Ecto neural progenitor cell (in vitro differentiated cells): ENCODE measurements at regions not wholly inside any gene's neighbourhood (a gene's known extent, or its start where the extent isn't known, plus 50 kb on each side); places are given as distances from the start of the nearest gene placed in this dataset.

Experiments used
- DNase-seq: peaks from one replicate; pipeline ENCODE4 v3.0.0-alpha.2; 2018; ENCODE audit warnings: low spot score

GRCh38 chr13:34816908-34817665 lies 125.0 kb upstream of the NBEA start:
- no peak for DNase-seq

- DNase-seq: no peak
These were observed 119.4 kb upstream of the NBEA start for GRCh38 chr13:34822650-34823049.

DNA sequence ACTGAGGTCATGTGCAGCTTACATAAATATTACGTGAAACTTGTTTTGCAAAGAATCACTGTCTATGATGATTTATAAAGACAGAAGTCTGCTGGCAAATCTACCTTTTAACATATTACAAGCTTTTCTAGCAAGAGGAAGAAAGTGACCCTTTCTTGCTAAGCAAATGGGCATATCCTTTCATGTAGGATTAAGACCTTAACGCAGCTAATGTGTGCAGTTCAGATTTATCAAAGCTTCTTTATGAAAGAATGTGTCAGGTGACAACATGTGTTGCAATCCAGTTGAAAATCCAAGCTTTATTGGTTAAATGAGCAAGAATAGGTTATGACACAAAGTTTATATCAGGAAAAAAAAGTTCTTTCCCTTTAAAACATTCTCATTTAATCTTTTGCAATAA lies 115.6 kb upstream of the NBEA start:
- no peak for DNase-seq

DNA sequence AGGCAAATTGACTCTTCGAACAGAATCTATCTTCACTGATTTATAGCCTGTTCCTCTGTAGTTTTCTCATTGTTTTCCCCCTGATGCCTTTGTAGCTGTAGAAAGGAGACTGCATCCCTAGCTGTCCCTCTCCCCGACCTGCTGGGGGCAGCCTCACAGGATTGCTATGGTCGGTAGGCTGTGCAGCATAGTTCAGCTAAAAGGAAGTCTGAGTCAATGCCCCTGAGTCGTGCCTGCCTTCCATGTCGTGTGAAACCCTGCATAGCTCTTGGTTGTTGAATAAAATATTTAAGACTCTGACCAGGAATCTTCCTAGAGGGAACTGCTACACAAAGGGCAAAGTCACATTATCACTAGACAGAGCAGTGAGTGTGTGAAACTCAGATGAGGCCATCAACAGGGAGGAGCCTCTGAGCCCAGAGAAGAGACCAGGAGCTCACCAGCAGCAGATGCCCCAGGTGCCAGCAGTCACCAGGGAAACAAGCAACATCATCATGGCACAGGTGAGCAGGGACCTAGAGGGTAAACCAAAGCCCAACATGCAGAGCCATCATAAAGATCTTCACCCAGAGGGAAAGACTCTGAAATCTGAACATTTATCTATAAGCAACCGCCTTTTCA lies 108.4 kb upstream of the NBEA start:
- DNase-seq: no peak

GRCh38 chr13:34842466-34842865 lies 99.6 kb upstream of the NBEA start:
- DNase-seq: no peak

DNA sequence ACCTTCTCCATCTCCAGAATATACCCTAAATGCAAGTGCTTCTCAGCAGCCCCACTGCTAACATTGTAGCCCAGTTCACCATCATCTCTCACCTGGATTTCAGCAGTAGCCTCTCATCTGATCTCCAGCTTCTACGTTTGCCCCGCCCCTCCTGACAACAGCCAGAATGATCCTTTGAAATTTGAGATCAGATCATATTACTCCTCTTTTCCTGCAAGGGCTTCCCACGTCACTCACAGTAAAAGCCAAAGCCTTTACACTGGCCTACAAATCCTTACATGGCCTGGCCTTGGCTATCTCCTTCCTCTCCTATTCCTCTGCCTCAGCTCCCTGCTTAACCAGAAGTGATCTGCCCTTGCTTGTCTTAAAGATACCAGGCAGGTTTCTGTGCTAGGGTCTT lies 94.3 kb upstream of the NBEA start:
- no peak for DNase-seq

DNA sequence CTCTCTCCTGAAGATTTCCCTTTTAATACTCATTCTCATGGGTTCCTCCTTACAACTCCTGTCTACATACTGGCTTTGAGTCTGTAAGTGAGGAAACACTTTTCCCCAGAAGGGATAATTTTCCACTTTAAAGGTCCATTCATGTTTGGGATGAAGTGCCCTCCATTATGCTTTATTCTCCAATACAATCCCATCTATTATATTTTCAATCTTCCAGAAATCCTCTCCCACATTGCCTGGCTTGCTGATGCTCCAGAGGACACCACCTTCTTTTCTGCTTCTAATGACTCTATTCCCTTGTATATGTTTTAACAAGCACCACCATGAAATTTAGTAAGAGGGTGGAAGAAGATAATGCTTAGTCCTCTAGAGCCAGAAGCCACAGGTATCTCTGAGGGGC lies 92.7 kb upstream of the NBEA start:
- no peak for DNase-seq

- DNase-seq: no peak
These were observed 88.9 kb upstream of the NBEA start for GRCh38 chr13:34853161-34853560.

DNA sequence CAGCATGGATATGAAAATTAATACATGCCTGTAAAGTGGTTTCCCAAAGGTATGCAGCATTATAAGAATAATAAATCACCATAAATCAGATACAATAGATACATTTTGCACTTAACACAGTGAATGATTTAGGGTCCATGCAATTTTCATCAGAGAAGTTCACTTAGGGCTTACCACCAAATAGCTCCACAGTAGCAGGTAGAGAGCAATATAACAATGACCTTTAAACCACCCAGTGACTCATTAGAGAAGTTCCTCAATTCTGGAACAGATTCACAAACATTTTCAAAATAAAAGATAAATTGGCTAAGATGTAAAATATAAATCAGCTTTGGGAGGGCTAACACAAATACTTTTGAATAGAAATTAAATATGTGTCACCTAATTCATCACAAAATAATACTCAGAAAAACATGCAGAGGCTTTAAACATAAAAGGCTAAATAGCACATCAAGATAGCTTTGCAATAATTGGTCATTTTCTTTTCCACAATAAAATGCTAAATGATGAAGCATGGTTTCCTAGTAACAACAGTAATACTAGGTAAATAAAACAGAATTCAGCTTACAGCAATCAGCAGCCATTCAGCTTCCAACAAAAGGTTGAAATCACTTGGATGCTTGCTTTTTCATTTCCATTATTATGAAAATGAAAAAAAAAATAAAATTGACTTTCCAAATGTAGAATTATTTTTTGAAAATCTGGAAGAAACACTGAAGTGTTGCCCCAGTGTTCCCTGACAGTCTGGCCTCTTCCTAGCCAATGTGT lies 84.3 kb upstream of the NBEA start:
- DNase-seq: no peak

- DNase-seq: no peak
These were observed 79.8 kb upstream of the NBEA start for GRCh38 chr13:34862311-34862710.

GRCh38 chr13:34862716-34863115 lies 79.4 kb upstream of the NBEA start:
- DNase-seq: no peak

- no peak for DNase-seq
These were observed 78.5 kb upstream of the NBEA start for GRCh38 chr13:34863360-34864135.

DNA sequence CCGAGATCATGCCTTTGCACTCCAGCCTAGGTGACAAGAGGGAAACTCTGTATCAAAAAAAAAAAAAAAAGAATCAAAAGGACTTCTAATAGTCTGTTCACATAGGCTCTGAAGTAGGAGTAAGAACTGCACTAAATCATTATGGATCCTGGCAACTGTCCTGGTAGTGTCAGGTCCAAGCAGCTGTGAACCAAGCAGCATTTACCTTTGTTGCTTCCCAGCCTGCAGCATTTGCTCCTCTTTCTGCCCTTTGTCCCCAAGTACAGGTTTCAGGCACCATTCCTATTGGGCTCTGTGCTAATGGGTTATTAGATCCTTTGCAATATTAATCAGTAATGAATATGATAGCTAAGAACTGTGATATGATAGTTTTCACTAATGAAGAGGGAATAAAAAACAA lies 77.4 kb upstream of the NBEA start:
- no peak for DNase-seq

GRCh38 chr13:34867590-34867989 lies 74.5 kb upstream of the NBEA start:
- no peak for DNase-seq

DNA sequence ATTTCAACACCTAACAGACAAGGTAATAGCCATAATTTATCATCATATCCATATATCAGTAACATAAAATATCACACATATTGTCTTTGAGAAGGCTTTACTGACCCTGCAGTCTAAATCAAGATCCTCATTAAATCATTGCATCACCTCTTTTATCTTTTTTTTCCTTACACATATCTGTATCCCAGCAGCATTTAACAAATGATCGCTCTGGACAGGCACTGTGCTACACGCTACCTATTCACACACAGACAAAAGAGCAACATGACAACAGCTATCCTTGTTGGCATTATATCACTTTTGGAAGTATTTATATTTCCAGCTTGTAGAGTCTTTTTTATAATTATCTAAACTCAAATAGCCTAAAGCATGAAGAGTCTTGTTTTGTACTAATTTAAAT lies 73.3 kb upstream of the NBEA start:
- DNase-seq: no peak

DNA sequence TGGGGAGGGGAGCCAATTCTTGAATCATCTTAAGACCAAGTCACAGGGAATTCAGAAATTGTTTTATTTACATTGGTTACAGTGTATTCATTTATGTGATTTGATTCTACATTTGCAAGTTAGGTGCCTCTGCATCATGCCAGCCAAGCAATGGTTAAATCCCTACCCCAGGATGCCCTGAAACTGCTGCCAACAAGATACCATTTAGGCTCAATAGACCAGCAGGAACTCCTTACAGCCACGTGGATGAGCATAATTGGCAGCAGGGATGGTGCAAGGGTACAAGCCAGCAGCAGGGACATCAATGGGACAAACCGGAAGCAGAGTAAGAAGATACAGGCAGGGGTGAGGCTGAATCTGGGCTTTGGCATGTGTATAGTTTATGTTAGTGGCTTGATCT lies 72.4 kb upstream of the NBEA start:
- DNase-seq: no peak

GRCh38 chr13:34878329-34878728 lies 63.7 kb upstream of the NBEA start:
- DNase-seq: no peak

DNA sequence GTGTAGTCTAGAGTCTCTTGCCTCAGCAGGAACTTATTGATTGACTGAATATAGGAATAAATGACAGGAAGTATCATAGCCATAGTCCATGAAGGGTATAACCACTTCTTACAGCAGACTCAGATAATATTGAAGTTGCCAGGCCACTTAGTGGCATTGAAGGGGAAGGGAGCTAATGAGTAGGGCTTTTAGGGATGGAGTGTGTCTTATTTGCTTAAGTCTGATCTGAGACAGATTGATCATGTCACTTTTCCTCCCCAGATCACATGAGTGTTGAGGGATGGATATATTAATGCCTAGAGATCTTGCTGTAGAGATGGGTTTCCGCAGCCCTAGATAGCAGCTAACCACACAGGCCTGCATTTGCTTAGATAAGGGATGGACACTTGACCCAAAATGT lies 62.2 kb upstream of the NBEA start:
- no peak for DNase-seq

- DNase-seq: no peak
These were observed 60.6 kb upstream of the NBEA start for GRCh38 chr13:34881494-34881893.

DNA sequence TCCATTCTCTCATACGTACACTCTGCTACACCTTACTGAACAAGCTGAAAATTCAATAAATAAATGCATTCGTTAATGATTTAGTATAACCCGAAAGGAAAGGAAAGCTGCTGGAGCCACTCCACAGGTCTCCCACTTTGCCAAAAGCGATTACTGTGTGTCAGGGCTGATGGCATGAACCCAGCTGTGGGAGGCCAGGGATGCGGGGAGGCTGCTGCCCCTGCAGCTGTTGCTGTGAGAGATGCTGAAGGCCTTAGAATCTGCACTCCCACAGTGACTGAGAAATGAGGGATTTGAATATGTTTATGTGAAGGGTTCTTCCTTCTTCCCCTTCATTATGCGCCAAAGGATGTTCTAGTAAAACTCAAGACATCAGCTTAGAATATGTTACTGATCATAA lies 58.7 kb upstream of the NBEA start:
- DNase-seq: no peak

DNA sequence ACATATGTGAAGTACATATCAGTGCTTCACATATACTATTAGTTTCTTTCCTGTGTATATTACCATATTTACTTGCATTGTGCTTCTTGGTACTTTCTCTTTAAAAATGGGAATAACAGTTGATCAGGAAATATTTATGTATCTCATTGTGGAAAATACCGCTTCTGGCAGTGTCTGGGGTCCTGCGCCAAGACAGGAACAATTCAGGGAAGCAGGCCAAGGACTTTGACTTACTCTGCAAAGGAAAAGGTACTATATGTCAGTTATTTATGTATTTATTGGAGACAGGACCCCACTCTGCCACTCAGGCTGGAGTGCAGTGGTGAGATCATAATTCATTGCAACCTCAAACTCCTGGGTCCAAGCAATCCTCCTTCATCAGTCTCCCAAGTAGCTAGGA lies 57.7 kb upstream of the NBEA start:
- no peak for DNase-seq

DNA sequence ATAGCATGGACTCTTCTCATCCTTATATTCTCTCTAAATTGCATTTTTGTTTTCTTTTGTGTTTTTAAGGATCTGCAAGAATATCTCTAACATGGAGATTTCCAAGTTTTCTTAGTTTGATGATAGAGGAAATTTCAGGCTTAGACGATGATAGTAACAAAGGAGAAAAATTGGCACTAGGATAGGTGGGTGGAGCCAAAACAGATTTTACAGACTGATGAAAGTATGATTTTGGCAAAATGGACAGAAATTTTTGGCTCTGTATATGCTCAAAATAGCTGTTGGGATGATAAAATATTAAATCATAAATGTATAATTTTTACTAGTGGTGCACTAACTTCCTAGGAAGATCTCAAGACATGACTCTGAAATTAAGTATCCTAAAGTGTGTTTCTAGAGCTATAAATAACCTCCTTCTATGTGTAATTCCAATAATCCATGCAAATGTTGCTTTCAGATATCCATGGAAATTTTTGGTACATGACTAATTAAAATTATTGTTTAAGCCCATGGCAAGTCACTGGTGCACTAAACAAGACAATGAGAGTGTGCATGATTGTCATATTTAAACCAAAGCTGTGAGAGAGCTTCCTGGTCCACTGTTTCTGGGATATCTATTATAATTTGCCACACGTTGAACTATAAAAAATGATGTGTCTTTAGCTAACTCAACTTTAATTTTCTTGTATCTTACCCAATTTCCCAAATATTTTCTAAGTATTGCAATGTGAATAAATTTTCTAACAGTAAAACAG lies 55.8 kb upstream of the NBEA start:
- no peak for DNase-seq
